T47D (cell line): ENCODE measurements at regions not wholly inside any gene's neighbourhood (a gene's known extent, or its start where the extent isn't known, plus 50 kb on each side); places are given as distances from the start of the nearest gene placed in this dataset.
A peak's percentile ranks its signal among the peaks of the same experiment; 100 is the strongest.

Source experiments
- DNase-seq, 2 experiments: peaks; one replicate each; pipeline versions ENCODE4 v3.0.0 to v3.0.0-alpha.2; 2011 to 2012; ENCODE audit warnings: low read depth in 1 of 2, low spot score in 1 of 2
- JUND ChIP-seq: IDR thresholded peaks from 2 replicates; pipeline ENCODE4 v1.6.1; 2012; ENCODE audit warnings: low read depth
- in situ Hi-C: cut with HindIII; loops from 2 replicates; pipeline ENCODE4 v1.10.0; 2016; ENCODE audit warnings: low sequenced_read_pairs, low pct_unique_long_range_greater_than_20kb

DNA sequence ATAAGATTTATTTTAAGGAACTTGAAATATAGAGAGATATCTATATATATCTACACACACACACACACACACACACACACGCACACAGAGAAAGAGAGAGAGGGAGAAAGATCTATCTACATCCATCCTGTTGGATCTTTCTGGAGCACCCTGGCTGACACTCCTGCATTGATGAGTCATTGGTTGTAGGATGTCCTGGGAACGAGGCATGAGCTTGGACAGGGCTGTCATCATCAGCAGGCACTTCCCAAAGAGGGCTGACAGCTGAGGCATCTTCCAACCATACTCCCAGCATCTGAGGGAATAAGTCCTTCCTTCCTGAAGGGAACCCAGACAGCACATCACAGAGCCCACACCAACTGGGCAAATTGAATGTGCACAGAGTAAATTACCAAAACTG, 99.1 kb upstream of the ERG start:
- in situ Hi-C loops: no loop called here
- DNase-seq: no peak
- TF ChIP-seq JUND: no peak

DNA sequence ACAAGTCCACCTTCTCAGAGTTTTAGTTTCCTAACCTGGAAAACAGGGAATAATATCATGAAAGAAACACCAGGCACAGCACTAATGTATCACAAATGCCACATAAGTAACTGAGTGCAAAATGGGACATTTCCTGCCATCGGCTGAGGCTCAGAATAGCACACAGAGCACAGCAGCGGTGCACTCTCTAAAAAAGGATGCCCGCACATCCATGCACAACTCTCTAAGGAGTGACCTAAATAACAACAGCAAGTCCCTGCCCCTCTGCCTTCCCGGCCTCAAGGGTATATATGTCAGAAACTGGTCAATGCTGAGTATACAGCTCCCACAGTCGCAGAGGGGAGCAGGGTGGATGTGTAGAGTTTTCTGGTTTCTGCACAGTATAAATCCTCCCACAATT, 100.1 kb upstream of the ERG start:
- DNase-seq: no peak
- in situ Hi-C loops: no loop called here
- TF ChIP-seq JUND: no peak

DNA sequence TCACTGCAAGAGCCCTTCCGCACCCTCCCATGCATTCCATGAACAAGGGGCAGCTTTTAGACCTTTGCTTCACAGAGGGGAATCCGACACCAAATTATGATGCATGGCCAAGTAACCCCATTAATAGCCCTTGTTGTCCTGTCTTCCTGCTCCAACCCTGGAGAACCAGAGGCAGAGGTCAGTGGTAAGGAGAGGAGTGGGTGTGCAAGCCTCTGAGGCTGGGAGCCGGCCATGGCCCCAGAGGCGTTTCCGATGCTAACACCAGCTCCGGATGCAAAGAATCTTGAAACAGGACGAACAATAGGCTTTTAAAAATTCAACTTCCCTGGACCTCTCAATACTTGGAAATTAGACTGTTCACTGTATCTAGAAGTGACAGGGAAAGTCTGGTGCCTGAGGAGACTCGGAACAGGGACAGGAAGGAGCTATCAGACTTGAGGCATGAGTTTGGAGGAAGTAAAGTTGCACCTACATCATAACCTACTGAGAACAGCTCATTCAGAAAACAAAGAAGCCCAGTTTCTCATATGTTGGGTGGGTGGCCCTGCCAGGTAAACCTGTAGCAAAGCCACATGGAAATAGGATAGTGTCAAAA, 101.2 kb upstream of the ERG start:
- no peak for DNase-seq
- TF ChIP-seq JUND: no peak
- in situ Hi-C loops: no loop called here

DNA sequence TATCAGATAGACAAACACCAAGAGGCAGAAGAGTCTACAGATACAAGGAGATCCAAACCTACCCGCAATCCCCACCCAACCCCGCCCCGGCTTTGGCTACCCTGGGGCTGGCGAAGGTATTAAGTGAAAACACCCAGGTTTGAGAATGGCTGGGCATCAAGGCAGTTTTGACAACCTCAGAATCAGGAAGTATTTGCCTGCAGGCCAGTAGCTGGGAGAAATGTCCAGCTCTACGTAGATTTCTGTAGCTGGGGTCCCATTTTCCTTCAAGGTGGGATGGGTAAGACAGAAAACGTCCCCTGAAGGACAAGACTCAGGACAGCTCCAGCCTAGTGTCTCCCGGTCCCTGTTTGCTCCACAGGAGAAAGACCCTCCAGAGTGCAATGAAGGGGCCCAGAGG, 101.8 kb upstream of the ERG start:
- in situ Hi-C loops: no loop called here
- no peak for DNase-seq
- TF ChIP-seq JUND: no peak

DNA sequence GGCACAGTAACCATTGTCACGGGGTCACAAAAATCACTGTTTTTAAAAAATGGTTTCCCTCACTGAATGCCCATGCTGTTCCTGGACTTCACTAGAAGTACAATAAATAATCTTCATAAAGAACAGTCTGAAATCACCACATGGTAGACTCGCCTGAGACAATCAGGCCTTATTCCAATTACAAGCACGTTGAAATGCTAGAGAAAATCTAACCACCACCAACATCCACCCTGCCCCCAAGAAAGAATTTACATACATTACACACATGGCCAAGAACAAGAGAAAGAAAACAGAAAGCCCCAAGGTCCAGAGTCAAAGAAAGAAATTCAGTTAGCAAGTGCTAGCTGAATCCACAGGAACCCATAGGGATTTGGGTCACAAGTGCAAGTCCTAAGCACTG, 107.0 kb upstream of the ERG start:
- TF ChIP-seq JUND: no peak
- in situ Hi-C loops: no loop called here
- no peak for DNase-seq

DNA sequence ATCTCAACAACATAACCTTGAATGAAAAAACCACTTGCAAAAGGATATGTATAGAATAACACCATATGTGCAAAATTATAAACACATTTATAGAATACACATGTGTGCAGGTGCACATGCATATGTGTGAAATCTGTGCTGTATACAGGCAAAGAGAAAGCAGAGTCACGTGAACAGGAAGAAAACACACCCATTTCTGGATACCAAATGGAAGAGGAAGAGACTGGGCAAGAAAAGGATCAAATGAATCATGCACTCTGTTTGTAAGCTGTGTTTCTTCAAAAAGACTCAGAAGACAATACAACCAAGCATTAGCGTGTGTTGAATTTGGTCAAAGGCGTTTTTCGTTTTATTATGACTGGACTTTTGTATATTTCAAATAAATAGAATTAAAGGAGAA, 111.3 kb upstream of the ERG start:
- in situ Hi-C loops: no loop called here
- TF ChIP-seq JUND: no peak
- DNase-seq: no peak

DNA sequence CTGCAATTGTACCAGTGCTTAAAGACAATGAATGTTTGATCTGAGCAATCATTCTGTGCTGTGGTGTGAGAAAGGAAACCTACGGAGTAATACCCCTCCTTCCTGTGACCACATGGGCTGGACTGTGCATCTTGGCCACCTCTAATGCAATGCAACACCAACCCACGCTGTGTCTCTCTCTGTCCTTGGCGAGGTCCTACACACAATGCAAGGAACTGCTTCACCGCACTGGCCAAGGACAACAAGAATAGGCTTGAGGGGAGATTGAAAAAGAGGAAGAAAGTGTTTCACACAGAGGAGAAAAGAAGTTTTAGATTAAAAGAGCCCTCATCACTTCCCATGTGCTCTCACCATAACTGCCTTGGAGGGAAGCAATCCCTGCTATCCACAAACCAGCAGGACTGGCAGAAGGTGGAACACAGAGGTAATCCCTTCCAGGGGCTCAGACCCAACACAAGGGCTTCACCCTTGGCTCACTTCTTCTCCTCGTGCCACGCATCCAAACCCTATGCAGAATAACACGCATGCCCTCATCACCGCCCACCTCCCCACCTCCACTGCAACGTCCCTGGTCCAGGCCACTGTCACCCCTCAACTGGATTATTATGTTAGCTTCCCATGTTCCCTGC, 112.5 kb upstream of the ERG start:
- no peak for DNase-seq
- TF ChIP-seq JUND: no peak
- in situ Hi-C loops: no loop called here

DNA sequence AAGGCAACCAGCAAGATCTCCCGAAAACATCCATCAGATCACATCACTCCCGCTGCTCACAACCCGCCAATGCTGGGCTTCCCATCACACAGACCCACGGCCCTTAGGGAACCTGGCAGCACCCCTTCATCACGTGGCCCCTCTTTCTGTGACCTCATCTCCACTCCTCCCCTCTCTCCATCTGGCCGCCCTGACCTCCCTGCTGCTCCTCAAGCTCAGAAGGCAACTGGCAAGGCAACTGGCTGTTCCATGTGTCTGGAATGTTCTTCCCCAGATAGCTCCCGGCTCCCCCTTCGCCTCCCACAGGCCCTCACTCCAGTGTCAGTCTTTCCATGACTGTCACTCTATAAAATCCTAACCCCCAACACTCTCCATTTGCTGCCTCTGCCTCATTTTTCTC, 113.0 kb upstream of the ERG start:
- no peak for TF ChIP-seq JUND
- DNase-seq: no peak
- in situ Hi-C loops: no loop called here

DNA sequence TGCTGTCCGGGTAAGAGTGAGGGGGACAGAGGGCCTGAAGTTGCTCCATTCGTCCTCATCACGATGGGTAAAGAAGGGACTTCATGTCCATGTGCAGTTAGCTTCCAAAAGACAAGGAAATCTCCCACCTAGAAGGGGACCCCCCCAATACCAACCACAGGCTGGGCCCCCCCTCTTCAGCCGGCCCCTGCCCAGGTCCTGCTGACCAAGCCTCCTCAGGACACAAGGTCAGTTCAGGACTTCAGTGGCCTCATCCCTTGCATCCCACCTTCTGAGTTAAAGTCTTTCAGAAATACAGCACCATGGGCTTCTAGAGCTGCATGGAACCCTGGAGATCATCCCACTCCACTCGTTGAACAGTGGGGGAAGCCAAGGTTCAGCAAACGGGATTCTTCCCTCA, 115.4 kb upstream of the ERG start:
- no peak for DNase-seq
- in situ Hi-C loops: no loop called here
- TF ChIP-seq JUND: no peak

DNA sequence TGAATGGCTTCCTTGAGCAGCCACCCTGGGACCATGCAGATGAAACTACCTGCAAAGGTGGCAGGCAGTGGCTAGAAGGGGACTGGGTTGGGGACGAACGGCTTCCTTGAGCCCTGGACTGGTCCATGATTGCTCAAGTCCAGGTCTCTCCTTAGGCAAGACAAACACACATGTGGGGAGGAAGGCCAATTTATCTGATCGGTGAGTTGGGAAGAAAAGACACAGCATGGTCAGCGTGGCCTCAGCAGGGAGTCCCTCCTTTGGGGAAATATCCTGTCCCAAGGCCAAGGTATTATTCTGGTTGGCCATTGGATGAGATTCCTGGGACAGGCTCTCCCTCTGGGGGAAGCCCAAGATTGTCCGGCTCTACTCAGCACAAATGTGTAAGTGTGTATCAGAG, 116.3 kb upstream of the ERG start:
- no peak for TF ChIP-seq JUND
- in situ Hi-C loops: no loop called here
- no peak for DNase-seq

DNA sequence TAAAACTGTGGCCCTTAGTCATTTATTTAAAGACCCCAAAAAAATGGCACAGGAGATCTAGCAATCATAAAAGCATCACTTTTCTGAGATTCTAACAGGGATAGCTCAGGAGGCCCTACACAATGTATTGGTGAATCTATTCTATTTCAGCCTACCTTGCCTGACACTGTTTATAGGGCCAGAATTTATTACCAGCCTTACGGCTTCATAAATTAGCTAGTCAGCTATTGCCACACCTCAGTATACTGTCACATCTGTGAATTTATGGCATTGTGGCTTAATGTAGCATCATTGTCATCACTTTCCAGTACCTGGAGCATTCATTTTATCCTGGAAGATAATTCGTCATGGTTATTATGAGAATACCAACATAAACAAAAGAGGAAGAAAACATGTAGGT, 121.2 kb upstream of the ERG start:
- in situ Hi-C loops: no loop called here
- TF ChIP-seq JUND: no peak
- no peak for DNase-seq

DNA sequence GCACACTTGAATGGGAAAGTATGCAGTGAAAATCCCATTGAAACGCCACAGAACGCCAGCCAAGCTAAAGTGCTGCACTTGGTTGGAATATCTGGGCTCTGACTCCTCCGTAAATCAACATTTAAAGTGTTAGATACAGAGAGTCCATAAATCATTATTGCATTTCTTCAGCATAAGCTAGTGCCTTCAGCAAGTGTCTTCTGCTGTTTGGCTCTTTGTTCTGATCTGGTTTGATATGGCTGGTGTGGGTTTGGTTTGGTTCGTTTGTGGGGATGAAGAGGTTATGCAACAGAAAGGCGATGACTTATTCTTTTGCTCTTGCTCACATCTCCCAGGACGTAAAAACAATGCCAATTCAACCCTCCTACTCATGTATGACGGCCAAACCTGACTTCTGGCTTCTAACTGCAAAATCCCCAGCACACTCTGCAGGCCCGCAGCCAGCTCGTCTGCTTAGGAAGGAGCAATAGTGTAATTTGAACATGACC, 121.8 kb upstream of the ERG start:
- no peak for TF ChIP-seq JUND
- in situ Hi-C loops: no loop called here
- DNase-seq: no peak

DNA sequence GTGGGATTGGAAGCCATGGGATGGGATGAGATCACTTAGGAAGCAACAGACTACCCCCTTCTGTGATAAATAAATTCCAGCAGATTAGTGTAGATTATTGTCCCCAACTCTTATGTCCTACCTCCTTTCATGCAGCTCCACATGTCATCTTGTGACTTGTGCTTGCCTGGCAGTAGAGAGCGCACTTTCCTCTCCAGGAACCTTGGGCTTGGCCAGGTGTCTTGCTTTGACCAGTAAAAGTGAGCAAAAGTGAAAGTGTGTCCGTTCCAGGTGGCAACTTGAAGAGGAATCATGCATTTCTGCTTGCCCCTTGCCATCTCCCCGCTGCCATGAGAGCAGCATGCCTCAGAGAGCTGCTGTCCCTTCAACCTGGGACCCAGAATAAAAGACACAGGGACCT, 122.9 kb upstream of the ERG start:
- no peak for TF ChIP-seq JUND
- in situ Hi-C loops: no loop called here
- DNase-seq: peak in 1 of 2 experiments; percentile 57
